Kidney (tissue), 13 donors: ENCODE measurements at regions not wholly inside any gene's neighbourhood (a gene's known extent, or its start where the extent isn't known, plus 50 kb on each side); places are given as distances from the start of the nearest gene placed in this dataset.
"Not testable (repeated sequence)": the region's sequence is repeated elsewhere in the genome, so short reads cannot be mapped to it uniquely, and the experiment has no call there.

Source experiments
- DNase-seq, 5 donors: peaks; one replicate each; pipeline ENCODE4 v3.0.0-alpha.2; 2013 to 2020
- FAIRE-seq: peaks from 2 replicates; lab custom pipeline; 2012; peaks lifted over from hg19 to GRCh38; lab: Jason Lieb, UNC
- H3K27ac ChIP-seq, 2 donors: one replicate each; pipeline ENCODE4 v1.7.0; 2013; ENCODE audit warnings: low read depth in 2 of 2, low read length in 2 of 2, inconsistent platforms in 1 of 2
- H3K27me3 ChIP-seq: one replicate; pipeline ENCODE4 v1.7.1; 2013; ENCODE audit warnings: low read length, inconsistent platforms; ENCODE audit not compliant: control insufficient read depth, insufficient read depth
- H3K36me3 ChIP-seq, 3 donors: one replicate each; pipeline versions ENCODE4 v1.7.0 to v1.7.1; 2013; ENCODE audit warnings: low read length in 3 of 3, control low read depth in 1 of 3, inconsistent platforms in 1 of 3; ENCODE audit not compliant: insufficient read depth in 3 of 3, control insufficient read depth in 2 of 3
- H3K4me1 ChIP-seq, 3 donors: one replicate each; pipeline versions ENCODE4 v1.7.0 to v1.7.1; 2013; ENCODE audit warnings: low read length in 3 of 3, inconsistent platforms in 1 of 3, low read depth in 1 of 3; ENCODE audit not compliant: control insufficient read depth in 2 of 3, insufficient read depth in 2 of 3
- H3K4me3 ChIP-seq, 3 donors: one replicate each; pipeline versions ENCODE4 v1.7.0 to v1.8.1; 2013; ENCODE audit warnings: low read length in 3 of 3, control low read depth in 1 of 3, inconsistent platforms in 1 of 3
- H3K9ac ChIP-seq, 3 donors: one replicate each; pipeline versions ENCODE4 v1.7.0 to v1.7.1; 2013; ENCODE audit warnings: low read length in 3 of 3, control low read depth in 1 of 3, inconsistent platforms in 1 of 3
- H3K9me3 ChIP-seq, 3 donors: one replicate each; pipeline versions ENCODE4 v1.7.0 to v1.7.1; 2013; ENCODE audit warnings: low read length in 3 of 3, control low read depth in 1 of 3, inconsistent platforms in 1 of 3; ENCODE audit not compliant: control insufficient read depth in 2 of 3, insufficient read depth in 1 of 3
- intact Hi-C: fragments of 100-400 bp; cut with DNase I; formaldehyde crosslinking; loops from one replicate; pipeline ENCODE4 v1.11.1; 2022
- TF ChIP-seq, protein P1 (sequence below): IDR thresholded peaks from 3 replicates; pipeline ENCODE4 v1.5.1; 2012; ENCODE audit warnings: mild to moderate bottlenecking, moderate library complexity, borderline replicate concordance; ENCODE audit not compliant: insufficient read depth; ENCODE audit errors: extremely low read depth
- donor health status: control.
- donor health status: control.
- donor health status: control.
- donor health status: control.
- donor health status: control.
- donor health status: DM: yes; HTN: yes; CAD: no.
- donor health status: Normal renal cell carcinoma (clear cell type).

DNA sequence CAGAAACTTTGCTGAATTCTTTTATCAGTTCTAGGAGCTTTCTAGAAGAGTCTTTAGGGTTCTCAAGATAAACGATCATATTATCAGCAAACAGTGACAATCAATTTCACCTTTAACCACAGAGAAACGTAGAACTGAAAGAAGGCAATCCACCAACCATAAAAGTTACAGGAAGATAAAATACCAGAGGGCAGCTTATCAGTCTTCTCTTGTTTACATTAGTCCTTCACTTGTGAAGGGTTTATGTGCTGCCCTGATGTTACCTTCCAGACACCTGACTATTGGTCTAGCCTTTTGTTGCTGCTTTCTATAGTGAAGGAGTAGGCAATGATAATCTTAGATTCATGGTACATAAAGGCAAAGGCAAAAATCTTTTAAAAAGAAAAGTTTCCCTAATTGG is 73.2 kb upstream of the EFCAB3 start:
- DNase-seq = no peak
- Histone ChIP-seq H3K9ac (no peak overlapping the region), H3K9me3 (no peaks in the 10 kb centered on the region), H3K36me3 (no peaks in the 10 kb centered on the region), H3K4me1 (no peaks in the 10 kb centered on the region), H3K4me3 (no peak overlapping the region), H3K27me3 (no peaks in the 10 kb centered on the region), H3K27ac (no peak overlapping the region)
- TF ChIP-seq, protein P1, sequence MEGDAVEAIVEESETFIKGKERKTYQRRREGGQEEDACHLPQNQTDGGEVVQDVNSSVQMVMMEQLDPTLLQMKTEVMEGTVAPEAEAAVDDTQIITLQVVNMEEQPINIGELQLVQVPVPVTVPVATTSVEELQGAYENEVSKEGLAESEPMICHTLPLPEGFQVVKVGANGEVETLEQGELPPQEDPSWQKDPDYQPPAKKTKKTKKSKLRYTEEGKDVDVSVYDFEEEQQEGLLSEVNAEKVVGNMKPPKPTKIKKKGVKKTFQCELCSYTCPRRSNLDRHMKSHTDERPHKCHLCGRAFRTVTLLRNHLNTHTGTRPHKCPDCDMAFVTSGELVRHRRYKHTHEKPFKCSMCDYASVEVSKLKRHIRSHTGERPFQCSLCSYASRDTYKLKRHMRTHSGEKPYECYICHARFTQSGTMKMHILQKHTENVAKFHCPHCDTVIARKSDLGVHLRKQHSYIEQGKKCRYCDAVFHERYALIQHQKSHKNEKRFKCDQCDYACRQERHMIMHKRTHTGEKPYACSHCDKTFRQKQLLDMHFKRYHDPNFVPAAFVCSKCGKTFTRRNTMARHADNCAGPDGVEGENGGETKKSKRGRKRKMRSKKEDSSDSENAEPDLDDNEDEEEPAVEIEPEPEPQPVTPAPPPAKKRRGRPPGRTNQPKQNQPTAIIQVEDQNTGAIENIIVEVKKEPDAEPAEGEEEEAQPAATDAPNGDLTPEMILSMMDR = no peak
- no peak for FAIRE-seq
- intact Hi-C loops = no loop called here

DNA sequence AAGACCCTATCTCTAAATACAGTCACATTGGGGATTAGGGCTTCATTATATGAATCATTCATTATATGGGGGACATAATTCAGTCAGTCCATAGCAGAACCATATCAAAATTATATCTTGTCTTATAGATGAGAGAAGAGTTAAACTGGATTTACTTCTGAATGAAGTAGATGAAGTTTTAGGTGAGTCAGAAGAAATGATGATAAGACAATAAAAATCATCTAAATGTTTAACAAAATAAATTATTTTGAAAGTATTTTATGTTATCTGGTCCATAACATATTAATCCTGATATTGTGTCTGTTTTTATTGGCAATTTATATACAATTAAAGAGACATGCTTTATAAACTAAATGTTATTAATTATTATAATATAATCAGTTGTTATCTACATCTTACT is 76.9 kb upstream of the EFCAB3 start:
- Histone ChIP-seq H3K36me3 (no peaks in the 10 kb centered on the region), H3K27me3 (no peaks in the 10 kb centered on the region), H3K4me1 (no peaks in the 10 kb centered on the region), H3K27ac (no peak overlapping the region), H3K4me3 (no peak overlapping the region), H3K9me3 (no peaks in the 10 kb centered on the region), H3K9ac (no peak overlapping the region)
- DNase-seq = no peak
- FAIRE-seq = peak; percentile 44
- TF ChIP-seq, protein P1 = no peak
- intact Hi-C loops = no loop called here

DNA sequence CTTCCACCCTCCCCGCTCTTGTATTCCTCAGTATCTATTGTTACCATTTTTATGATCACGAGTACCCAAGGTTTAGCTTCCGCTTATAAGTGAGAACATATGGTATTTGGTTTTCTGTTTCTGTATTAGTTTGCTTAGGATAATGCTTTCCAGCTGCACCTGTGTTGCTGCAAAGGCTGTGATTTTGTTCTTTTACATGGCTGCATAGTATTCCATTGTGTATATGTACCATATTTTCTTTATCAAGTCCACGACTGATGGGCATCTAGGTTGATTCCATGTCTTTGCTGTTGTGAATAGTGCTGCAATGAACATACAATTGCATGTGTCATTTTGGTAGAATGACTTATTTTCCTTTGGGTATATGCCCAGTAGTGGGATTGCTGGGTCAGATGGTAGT is 79.7 kb upstream of the EFCAB3 start:
- no peaks in the 10 kb centered on the region for H3K36me3 ChIP-seq
- no peak overlapping the region for H3K4me3 ChIP-seq
- no peak for DNase-seq
- H3K4me1 ChIP-seq = no peaks in the 10 kb centered on the region
- TF ChIP-seq, protein P1 = no peak
- no peaks in the 10 kb centered on the region for H3K27me3 ChIP-seq
- no peak overlapping the region for H3K27ac ChIP-seq
- no peak for FAIRE-seq
- intact Hi-C loops = no loop called here
- H3K9me3 ChIP-seq = no peaks in the 10 kb centered on the region
- no peak overlapping the region for H3K9ac ChIP-seq

DNA sequence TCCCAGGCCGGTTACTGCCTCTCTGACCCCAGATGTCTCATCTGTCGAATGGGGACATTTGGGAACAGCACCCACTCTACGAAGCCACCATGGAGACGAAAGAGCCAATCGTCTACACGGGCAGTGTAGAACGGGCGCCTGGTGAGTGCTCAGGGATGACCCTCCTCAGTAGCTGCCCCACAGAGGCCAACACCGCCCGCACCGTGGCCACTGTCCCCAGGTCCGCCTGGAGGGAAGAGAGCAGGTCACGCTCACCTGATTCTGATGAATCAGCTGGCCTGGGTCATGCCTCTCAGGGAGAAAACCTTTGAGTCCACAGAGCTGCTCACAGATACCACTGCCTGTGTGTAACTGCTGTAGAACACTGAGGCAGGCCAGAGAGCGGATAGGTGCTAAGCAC is 105.1 kb upstream of the EFCAB3 start:
- H3K9me3 ChIP-seq, DNase-seq, H3K27me3 ChIP-seq, intact Hi-C loops, H3K36me3 ChIP-seq, FAIRE-seq, H3K27ac ChIP-seq, H3K4me3 ChIP-seq, H3K9ac ChIP-seq, H3K4me1 ChIP-seq: not testable (repeated sequence)

DNA sequence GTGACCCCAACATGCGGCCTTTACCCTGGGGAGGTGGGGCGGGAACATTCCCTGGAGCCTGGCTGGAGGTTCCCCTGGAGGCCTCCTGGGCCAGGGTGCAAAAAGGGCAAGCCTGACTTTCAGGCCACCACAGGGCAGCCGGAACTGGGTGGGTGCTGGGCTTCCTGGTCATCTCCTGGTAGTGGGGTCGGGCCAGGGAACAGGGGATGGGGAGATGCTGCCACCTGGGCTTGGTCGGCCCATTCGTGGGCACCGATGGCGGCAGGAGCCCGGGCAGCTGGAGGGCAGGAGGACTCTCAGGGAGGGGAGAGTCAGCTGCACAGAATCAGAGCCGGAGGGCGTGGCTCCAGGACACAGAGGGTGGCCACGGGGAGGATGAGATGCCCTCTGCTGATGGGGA is 112.0 kb upstream of the EFCAB3 start:
- H3K36me3 ChIP-seq, H3K27me3 ChIP-seq, intact Hi-C loops, H3K9me3 ChIP-seq, H3K27ac ChIP-seq, H3K4me1 ChIP-seq, H3K4me3 ChIP-seq, DNase-seq, FAIRE-seq, H3K9ac ChIP-seq: not testable (repeated sequence)

DNA sequence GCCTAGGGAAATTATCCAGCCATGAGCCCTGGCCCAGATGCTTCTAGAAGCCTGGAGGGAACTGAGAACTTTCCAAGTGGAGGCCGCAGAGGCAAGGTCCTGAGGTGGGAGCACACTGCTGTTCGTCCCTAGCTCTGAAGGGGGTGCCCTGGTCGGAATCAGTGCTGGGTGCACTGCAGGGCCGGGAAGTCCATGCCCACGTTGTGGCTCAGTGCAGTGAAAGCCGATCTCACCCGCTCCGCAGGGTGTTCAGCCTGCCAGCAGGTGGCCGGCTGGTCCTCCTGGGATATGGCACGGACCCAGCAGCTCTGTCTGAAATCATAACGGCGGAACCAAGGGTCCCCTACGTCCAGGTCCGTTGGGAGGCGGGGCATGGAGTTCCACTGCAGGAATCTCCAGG is 115.4 kb upstream of the EFCAB3 start:
- intact Hi-C loops, FAIRE-seq, H3K4me3 ChIP-seq: not testable (repeated sequence)

More for the DNA sequence above, 115.4 kb upstream of the EFCAB3 start:
- H3K9me3 ChIP-seq, H3K4me1 ChIP-seq, H3K27me3 ChIP-seq, H3K27ac ChIP-seq, H3K36me3 ChIP-seq, H3K9ac ChIP-seq, DNase-seq: not testable (repeated sequence)
